ENCODE measurements at regions not wholly inside any gene's neighbourhood (a gene's known extent, or its start where the extent isn't known, plus 50 kb on each side); places are given as distances from the start of the nearest gene placed in this dataset.

GRCh38 chr20:40966516-40967185, 62.0 kb upstream of the TOP1 start:
- 15% methylated on average over 8 of the region's 9 CpGs for WGBS (ENCODE audit: insufficient coverage, low coverage, missing lambda C conversion rate)
- no peak for ATAC-seq
- intact Hi-C loops (cut with micrococcal nuclease): no loop called here

More at GRCh38 chr20:40966516-40967185, 62.0 kb upstream of the TOP1 start:
- DNase-seq (ENCODE audit: extremely low read depth in 1 of 4, low spot score in 3 of 4) (no peak), FAIRE-seq (no peak)
- no peak overlapping the region for H3K4me2 ChIP-seq (ENCODE audit: insufficient read depth, low read length)
- ChIA-PET CTCF (ENCODE audit: low intra/inter-chr PET ratio) (interaction anchor here (2.8 kb wide), 1 partner anchor 373 kb away, joined by 29 read pairs; the partner anchor contains the start of gene LPIN3), POLR2A (interaction anchor here (0.6 kb wide), 1 partner anchor 20 kb away, joined by 3 read pairs; no protein-coding TSS in a partner anchor)
- no peak overlapping the region for H2AFZ ChIP-seq (ENCODE audit: low read depth, low read length)
- no TSS peak for BruUV-seq (replicated peaks)
- 0 out of 2 replicates have a peak, but pooled peaks cover 6% of the 10 kb centered on the region for H4K20me1 ChIP-seq (replicated peaks; ENCODE audit: control insufficient read depth, insufficient read depth, low read length)
- TF ChIP-seq, protein P1, sequence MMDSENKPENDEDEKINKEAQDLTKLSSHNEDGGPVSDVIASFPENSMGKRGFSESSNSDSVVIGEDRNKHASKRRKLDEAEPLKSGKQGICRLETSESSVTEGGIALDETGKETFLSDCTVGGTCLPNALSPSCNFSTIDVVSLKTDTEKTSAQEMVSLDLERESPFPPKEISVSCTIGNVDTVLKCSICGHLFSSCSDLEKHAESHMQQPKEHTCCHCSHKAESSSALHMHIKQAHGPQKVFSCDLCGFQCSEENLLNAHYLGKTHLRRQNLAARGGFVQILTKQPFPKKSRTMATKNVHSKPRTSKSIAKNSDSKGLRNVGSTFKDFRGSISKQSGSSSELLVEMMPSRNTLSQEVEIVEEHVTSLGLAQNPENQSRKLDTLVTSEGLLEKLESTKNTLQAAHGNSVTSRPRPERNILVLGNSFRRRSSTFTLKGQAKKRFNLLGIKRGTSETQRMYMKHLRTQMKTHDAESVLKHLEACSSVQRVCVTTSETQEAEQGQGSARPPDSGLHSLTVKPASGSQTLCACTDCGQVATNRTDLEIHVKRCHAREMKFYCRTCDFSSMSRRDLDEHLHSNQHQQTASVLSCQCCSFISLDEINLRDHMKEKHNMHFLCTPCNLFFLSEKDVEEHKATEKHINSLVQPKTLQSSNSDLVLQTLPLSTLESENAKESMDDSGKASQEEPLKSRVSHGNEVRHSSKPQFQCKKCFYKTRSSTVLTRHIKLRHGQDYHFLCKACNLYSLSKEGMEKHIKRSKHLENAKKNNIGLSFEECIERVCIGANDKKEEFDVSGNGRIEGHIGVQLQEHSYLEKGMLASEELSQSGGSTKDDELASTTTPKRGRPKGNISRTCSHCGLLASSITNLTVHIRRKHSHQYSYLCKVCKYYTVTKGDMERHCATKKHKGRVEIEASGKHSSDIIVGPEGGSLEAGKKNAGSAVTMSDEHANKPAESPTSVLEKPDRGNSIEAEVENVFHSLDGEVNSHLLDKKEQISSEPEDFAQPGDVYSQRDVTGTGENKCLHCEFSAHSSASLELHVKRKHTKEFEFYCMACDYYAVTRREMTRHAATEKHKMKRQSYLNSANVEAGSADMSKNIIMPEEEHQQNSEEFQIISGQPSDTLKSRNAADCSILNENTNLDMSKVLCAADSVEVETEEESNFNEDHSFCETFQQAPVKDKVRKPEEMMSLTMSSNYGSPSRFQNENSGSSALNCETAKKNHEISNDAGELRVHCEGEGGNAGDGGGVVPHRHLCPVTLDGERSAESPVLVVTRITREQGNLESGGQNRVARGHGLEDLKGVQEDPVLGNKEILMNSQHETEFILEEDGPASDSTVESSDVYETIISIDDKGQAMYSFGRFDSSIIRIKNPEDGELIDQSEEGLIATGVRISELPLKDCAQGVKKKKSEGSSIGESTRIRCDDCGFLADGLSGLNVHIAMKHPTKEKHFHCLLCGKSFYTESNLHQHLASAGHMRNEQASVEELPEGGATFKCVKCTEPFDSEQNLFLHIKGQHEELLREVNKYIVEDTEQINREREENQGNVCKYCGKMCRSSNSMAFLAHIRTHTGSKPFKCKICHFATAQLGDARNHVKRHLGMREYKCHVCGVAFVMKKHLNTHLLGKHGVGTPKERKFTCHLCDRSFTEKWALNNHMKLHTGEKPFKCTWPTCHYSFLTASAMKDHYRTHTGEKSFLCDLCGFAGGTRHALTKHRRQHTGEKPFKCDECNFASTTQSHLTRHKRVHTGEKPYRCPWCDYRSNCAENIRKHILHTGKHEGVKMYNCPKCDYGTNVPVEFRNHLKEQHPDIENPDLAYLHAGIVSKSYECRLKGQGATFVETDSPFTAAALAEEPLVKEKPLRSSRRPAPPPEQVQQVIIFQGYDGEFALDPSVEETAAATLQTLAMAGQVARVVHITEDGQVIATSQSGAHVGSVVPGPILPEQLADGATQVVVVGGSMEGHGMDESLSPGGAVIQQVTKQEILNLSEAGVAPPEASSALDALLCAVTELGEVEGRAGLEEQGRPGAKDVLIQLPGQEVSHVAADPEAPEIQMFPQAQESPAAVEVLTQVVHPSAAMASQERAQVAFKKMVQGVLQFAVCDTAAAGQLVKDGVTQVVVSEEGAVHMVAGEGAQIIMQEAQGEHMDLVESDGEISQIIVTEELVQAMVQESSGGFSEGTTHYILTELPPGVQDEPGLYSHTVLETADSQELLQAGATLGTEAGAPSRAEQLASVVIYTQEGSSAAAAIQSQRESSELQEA (IDR thresholded peaks at IDR 0.05; ENCODE audit: low read depth): no peak
- TF ChIP-seq ZNF274 (IDR thresholded peaks at IDR 0.05; ENCODE audit: borderline replicate concordance, low read depth, low read length) (no peak), DMBX1 (CRISPR knock-in tag; IDR thresholded peaks at IDR 0.05; ENCODE audit: borderline replicate concordance) (no peak), ETV6 (IDR thresholded peaks at IDR 0.05; ENCODE audit: borderline replicate concordance in 1 of 2, low read depth in 2 of 2, low read length in 1 of 2) (no peak), ETV6 (CRISPR knock-in tag; IDR thresholded peaks at IDR 0.05; ENCODE audit: borderline replicate concordance) (no peak), ZNF431 (CRISPR knock-in tag; IDR thresholded peaks at IDR 0.05) (no peak), MXI1 (IDR thresholded peaks at IDR 0.05; ENCODE audit: low read depth, low read length) (no peak), E2F3 (CRISPR knock-in tag; IDR thresholded peaks at IDR 0.05) (no peak)
- peaks cover 0 to 8% of the 10 kb centered on the region in 2 experiments; a peak in 1 of 5 replicates for H3K4me1 ChIP-seq (replicated peaks in 1 of 2; ENCODE audit: control insufficient read depth in 2 of 2, insufficient read depth in 2 of 2, low read length in 2 of 2)
- no peaks in the 10 kb centered on the region for H3K36me3 ChIP-seq (ENCODE audit: control insufficient read depth, insufficient read depth, low read length)
- H3K27ac ChIP-seq (ENCODE audit: extremely low read depth, low read depth, low read length): no peak overlapping the region
- no peaks in the 10 kb centered on the region for H3K79me2 ChIP-seq (ENCODE audit: control insufficient read depth, insufficient read depth, low read length)
- H3K4me3 ChIP-seq: no peak overlapping the region
- no peaks in the 10 kb centered on the region for H3K9me3 ChIP-seq (replicated peaks; ENCODE audit: control insufficient read depth, insufficient read depth, low read depth, low read length)
- H3K27me3 ChIP-seq (ENCODE audit: control insufficient read depth in 2 of 2, insufficient read depth in 2 of 2, low read length in 2 of 2): peaks cover 0 to 7% of the 10 kb centered on the region in 2 experiments; a peak in 2 of 5 replicates
- H3K9ac ChIP-seq (ENCODE audit: insufficient read depth in 1 of 2, low read depth in 2 of 2, low read length in 2 of 2): no peak overlapping the region; a peak in 1 of 4 replicates
- H3K9me1 ChIP-seq (ENCODE audit: control insufficient read depth, insufficient read depth, low read length): no peaks in the 10 kb centered on the region
- in situ Hi-C loops (cut with MboI): no loop called here

Measured in K562 (cell line).